H7 (cell line): ENCODE measurements at regions not wholly inside any gene's neighbourhood (a gene's known extent, or its start where the extent isn't known, plus 50 kb on each side); places are given as distances from the start of the nearest gene placed in this dataset.

ENCODE experiments used
- DNase-seq: peaks from one replicate; pipeline ENCODE4 v3.0.0; 2012
- H3K27me3 ChIP-seq: 2 replicates; pipeline ENCODE4 v1.6.0; 2011; ENCODE audit warnings: mild to moderate bottlenecking, low read length; ENCODE audit not compliant: control insufficient read depth, insufficient read depth
- H3K36me3 ChIP-seq: replicated peaks from 2 replicates; pipeline ENCODE4 v1.5.1; 2011; ENCODE audit warnings: low read length; ENCODE audit not compliant: control insufficient read depth, insufficient read depth
- H3K4me3 ChIP-seq: 2 replicates; pipeline ENCODE4 v1.5.1; 2011; ENCODE audit warnings: low read depth, mild to moderate bottlenecking, control low read depth, low read length, moderate library complexity; ENCODE audit not compliant: insufficient read depth

DNA sequence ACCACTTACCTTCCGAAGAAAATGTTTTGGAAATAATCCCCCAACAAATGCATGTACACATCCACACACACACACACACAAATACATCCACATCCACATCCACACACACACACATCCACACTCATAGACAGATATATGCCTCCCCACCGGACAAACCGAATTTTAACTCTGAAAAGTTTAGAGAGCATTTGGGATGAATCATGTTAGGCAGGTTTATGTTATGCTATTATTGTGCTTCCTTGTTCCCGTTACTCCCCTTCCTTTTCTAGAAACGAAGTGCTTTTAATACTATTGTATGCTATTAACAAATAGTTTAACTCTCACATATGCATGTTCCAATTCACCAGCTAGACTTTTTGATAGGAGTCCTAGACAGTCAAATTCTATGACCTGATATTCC lies 91.5 kb downstream of the FAS start:
- DNase-seq = no peak
- H3K27me3 ChIP-seq = no peaks in the 10 kb centered on the region
- H3K36me3 ChIP-seq = no peaks in the 10 kb centered on the region
- H3K4me3 ChIP-seq = no peak overlapping the region

DNA sequence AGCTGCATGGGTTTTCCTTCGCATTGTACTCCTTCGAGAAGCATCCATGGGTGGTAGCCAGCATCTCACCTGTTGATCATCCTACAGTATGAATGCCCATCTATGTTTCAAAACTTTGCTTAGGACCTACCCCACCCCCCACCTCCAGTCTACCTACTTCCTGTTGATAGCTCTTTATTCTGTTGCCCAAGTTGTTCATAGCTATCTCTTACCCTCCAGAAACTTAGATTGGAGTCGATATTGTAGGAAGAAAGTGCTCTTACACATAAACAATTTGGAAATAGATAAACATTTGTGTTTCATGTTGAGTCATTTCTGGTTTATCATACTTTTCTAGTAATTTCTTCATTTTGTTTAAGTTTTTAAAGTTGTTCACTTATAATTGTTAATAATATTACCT lies 90.1 kb downstream of the FAS start:
- no peak for DNase-seq
- H3K4me3 ChIP-seq = no peak overlapping the region
- no peaks in the 10 kb centered on the region for H3K36me3 ChIP-seq
- H3K27me3 ChIP-seq = no peaks in the 10 kb centered on the region

GRCh38 chr10:89079961-89080360 lies 89.4 kb downstream of the FAS start:
- Histone ChIP-seq H3K4me3 (no peak overlapping the region), H3K36me3 (no peaks in the 10 kb centered on the region), H3K27me3 (no peaks in the 10 kb centered on the region)
- DNase-seq = no peak

GRCh38 chr10:89078724-89079672 lies 88.4 kb downstream of the FAS start:
- H3K4me3 ChIP-seq = no peak overlapping the region
- DNase-seq = no peak
- H3K27me3 ChIP-seq = no peaks in the 10 kb centered on the region
- no peaks in the 10 kb centered on the region for H3K36me3 ChIP-seq

DNA sequence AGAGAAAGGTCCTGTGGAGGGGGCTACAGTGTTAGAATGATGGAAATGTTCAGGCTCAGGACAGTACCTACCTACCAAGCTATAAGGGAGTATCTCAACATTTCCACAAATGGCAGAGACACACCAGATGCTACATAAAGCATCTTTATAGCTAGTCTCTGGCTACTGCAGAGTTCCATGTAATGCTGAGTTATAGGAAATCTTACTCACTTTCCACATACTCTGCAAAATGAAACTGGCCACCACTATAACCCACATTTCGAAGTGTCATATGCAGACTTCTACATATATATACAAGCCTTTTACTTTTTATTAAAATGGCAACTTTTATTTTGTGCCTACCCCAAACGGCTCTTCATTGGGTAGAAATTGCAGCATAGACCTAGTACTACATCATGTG lies 85.5 kb downstream of the FAS start:
- H3K27me3 ChIP-seq = no peaks in the 10 kb centered on the region
- no peak for DNase-seq
- H3K36me3 ChIP-seq = no peaks in the 10 kb centered on the region

GRCh38 chr10:89075631-89076030 lies 85.0 kb downstream of the FAS start:
- no peaks in the 10 kb centered on the region for H3K36me3 ChIP-seq
- no peak for DNase-seq
- no peak overlapping the region for H3K4me3 ChIP-seq
- no peaks in the 10 kb centered on the region for H3K27me3 ChIP-seq

More for the DNA sequence above, 85.5 kb downstream of the FAS start:
- no peak overlapping the region for H3K4me3 ChIP-seq

DNA sequence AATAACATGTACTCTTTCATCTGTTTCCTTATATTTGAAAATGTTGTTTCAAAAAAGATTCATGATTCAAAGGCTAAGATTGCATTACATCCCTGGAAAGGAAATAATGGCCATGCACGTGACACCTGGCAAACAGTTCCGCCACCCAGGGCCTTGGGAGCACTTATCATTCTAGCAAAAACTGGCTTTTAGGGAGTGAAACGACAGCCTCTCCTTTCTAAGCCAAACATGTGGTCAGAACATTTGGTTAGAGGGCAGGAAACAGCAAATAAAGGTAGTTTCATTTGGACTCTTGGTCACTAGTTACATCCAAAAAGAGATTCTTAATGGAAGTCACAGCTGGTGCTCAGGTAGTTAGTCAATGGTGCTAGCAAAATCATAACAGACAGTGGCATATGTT lies 83.5 kb downstream of the FAS start:
- Histone ChIP-seq H3K4me3 (no peak overlapping the region), H3K36me3 (no peaks in the 10 kb centered on the region), H3K27me3 (no peaks in the 10 kb centered on the region)
- no peak for DNase-seq

DNA sequence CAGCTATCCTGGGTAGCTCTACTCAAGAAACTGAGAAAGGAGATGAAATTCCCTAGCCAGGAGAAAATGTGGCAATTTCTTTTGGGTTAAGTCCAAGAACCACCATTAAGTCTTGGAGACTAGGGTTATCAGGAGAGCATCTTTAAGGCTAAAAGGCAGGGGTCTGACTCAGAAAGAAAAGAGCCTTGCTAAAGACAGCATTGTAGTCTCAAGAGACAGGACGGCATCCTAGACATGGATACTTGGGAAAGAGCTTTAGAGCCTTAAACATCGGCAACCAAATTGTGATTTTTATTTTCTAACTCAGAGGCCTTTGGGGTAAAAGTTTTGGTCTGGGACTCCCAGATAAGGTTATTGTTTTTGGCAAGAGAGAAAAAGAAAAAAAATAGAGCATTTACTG lies 83.1 kb downstream of the FAS start:
- no peak for DNase-seq
- H3K4me3 ChIP-seq = no peak overlapping the region
- H3K36me3 ChIP-seq = no peaks in the 10 kb centered on the region
- no peaks in the 10 kb centered on the region for H3K27me3 ChIP-seq

- Histone ChIP-seq H3K4me3 (no peak overlapping the region), H3K27me3 (no peaks in the 10 kb centered on the region), H3K36me3 (no peaks in the 10 kb centered on the region)
- no peak for DNase-seq
Observed at GRCh38 chr10:89069589-89069988, 79.0 kb downstream of the FAS start.
